ENCODE measurements at regions not wholly inside any gene's neighbourhood (a gene's known extent, or its start where the extent isn't known, plus 50 kb on each side); places are given as distances from the start of the nearest gene placed in this dataset.

GRCh38 chr2:65918760-65919187, 486.4 kb upstream of the SPRED2 start:
- TF ChIP-seq CTCF (IDR thresholded peaks at IDR 0.05; ENCODE audit: insufficient read depth, low read length, poor library complexity, severe bottlenecking), result no peak
- no peak for TF ChIP-seq EZH2phosphoT487 (conservative IDR thresholded peaks at IDR 0.05; ENCODE audit: low read length)
